ENCODE measurements at regions not wholly inside any gene's neighbourhood (a gene's known extent, or its start where the extent isn't known, plus 50 kb on each side); places are given as distances from the start of the nearest gene placed in this dataset.

DNA sequence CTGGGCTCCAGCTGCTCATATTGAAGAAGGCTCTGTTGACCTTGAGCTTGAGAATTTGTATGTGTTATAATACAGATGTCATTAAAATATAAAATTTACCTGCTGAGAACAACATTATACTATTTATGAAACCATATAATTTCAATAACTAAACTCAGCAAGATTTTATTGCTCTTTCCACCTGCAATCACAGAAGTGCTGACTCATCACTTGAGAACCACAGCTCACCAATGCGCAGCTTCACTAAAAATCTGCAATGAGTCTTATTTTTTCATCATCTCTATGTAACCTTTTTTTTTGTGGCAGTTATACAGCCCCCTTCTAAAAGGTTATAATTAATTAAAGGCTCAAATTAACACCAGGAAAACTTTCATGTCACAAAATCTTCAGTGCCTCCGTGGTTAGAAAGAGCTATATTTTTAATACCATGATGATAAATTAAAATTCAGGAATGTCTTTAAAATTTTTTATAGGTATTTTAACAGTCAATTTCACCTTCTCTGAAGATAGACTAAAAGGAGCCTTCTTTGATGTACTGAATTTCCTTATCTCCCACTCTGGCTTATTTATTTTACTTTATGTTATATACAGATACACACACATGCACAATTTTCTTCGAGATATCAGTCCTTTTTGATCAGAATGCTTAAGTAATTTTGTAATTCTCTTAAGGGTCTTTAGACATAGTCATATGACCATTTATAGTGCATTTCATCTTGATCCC lies 102.7 kb downstream of the EVX1 start:
- DNase-seq = no peak
- WGBS, 4 donors = 80 to 85% (median 82%) methylated on average over 3 of the region's 3 CpGs
- H3K27me3 ChIP-seq = no peaks in the 10 kb centered on the region
- TF ChIP-seq, protein P1, sequence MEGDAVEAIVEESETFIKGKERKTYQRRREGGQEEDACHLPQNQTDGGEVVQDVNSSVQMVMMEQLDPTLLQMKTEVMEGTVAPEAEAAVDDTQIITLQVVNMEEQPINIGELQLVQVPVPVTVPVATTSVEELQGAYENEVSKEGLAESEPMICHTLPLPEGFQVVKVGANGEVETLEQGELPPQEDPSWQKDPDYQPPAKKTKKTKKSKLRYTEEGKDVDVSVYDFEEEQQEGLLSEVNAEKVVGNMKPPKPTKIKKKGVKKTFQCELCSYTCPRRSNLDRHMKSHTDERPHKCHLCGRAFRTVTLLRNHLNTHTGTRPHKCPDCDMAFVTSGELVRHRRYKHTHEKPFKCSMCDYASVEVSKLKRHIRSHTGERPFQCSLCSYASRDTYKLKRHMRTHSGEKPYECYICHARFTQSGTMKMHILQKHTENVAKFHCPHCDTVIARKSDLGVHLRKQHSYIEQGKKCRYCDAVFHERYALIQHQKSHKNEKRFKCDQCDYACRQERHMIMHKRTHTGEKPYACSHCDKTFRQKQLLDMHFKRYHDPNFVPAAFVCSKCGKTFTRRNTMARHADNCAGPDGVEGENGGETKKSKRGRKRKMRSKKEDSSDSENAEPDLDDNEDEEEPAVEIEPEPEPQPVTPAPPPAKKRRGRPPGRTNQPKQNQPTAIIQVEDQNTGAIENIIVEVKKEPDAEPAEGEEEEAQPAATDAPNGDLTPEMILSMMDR (IDR thresholded peaks at IDR 0.05) = no peak
- no peak for TF ChIP-seq POLR2A (IDR thresholded peaks at IDR 0.05)
- H3K9me3 ChIP-seq (replicated peaks in 1 of 3) = no peaks in the 10 kb centered on the region
- peaks cover 0 to 11% of the 10 kb centered on the region in 2 donors for H3K4me1 ChIP-seq (replicated peaks in 1 of 2)
- no peaks in the 10 kb centered on the region for H3K36me3 ChIP-seq (replicated peaks in 1 of 2)
- intact Hi-C loops (cut with DNase I) = no loop called here
- no peak overlapping the region for H3K4me3 ChIP-seq
- H3K27ac ChIP-seq = no peak overlapping the region

DNA sequence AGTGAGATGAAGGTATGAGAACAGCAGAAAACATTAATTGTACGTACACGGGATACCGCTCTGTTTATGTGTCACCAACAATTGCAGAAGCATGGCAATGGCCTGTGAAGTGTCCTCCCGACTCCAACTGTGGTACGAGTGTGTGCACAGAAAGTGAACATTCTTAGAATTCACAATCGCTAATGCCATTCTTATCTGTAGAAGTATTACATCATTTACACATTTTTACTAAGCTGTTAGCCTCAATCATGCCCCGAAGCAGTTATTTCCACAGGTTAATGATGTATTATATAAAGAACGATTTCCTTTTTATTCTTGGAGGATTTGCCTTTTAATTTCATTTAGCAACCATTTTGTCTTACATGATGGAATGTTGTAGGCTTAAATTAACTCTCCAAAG lies 103.4 kb downstream of the EVX1 start:
- no peak overlapping the region for H3K4me3 ChIP-seq
- 85 to 88% (median 87%) methylated on average over 8 of the region's 8 CpGs for WGBS, 4 donors
- intact Hi-C loops (cut with DNase I) = no loop called here
- no peaks in the 10 kb centered on the region for H3K36me3 ChIP-seq (replicated peaks in 1 of 2)
- DNase-seq = no peak
- no peak overlapping the region for H3K27ac ChIP-seq
- TF ChIP-seq POLR2A (IDR thresholded peaks at IDR 0.05) = no peak
- TF ChIP-seq, protein P1 (IDR thresholded peaks at IDR 0.05) = no peak
- H3K9me3 ChIP-seq (replicated peaks in 1 of 3) = no peaks in the 10 kb centered on the region
- peaks cover 0 to 11% of the 10 kb centered on the region in 2 donors for H3K4me1 ChIP-seq (replicated peaks in 1 of 2)
- H3K27me3 ChIP-seq = no peaks in the 10 kb centered on the region

DNA sequence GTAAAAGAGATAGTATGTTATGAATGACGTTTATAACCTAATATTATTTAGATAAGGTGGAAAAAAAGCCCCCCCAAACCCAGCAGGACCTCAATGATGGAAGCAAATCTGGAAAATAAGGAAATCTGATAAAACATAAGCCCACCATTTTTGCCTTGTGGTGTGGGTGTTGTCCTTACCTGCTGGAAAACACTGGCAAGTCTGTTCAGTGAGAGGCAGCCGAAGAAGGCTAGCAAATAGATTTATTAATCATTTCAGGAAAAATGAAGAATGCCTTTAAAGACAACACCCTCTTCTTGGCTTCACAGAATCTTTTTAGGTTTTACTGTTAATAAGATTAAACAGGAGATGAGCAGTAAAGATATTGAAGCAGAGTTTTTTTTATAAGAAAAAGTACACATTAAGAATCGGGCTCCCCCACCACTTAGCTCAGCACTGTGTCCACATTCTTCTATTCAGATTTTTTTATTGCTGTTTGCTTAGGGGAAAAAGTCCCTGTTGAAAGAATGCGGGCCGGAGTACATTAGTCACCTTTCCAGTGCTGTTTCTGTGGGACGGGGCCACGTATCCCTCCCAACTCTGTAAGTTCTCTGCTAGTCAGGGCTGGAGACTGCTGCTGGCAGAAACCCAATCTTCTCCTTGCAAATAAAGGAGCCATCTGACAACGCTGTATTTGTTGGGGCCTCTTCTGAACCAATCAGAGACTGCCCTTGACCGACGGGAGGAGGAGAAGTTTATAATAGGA lies 104.1 kb downstream of the EVX1 start:
- H3K36me3 ChIP-seq (replicated peaks in 1 of 2) = no peaks in the 10 kb centered on the region
- 42 to 52% (median 45%) methylated on average over 10 of the region's 10 CpGs for WGBS, 4 donors
- H3K4me1 ChIP-seq (replicated peaks in 1 of 2) = peaks cover 0 to 11% of the 10 kb centered on the region in 2 donors
- TF ChIP-seq, protein P1 (IDR thresholded peaks at IDR 0.05) = no peak
- no peak for TF ChIP-seq POLR2A (IDR thresholded peaks at IDR 0.05)
- peak overlapping the region in 1 of 5 donors; percentile 50 for H3K27ac ChIP-seq
- no peaks in the 10 kb centered on the region for H3K27me3 ChIP-seq
- no peak overlapping the region for H3K4me3 ChIP-seq
- no peaks in the 10 kb centered on the region for H3K9me3 ChIP-seq (replicated peaks in 1 of 3)
- intact Hi-C loops (cut with DNase I) = no loop called here
- peak; percentile 48 to 88 (median 74) for DNase-seq

DNA sequence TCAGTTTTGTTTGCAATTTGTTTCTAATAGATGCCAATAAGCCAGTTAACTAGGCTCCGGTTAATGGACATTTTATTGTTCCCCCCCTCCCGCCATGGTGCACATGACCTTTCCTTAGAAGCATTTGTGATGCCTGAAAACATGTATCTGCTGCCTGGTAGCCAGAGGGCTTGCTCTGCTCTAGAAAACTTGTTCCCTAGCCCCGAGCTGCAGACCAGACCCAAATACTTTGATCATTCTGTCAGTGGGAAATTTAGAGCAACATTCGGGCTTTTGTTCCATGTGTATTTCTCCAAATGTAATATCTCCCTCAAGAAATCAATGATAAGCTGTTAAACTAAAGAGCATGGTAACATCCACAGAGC lies 104.7 kb downstream of the EVX1 start:
- no peaks in the 10 kb centered on the region for H3K9me3 ChIP-seq (replicated peaks in 1 of 3)
- TF ChIP-seq, protein P1 (IDR thresholded peaks at IDR 0.05) = no peak
- TF ChIP-seq POLR2A (IDR thresholded peaks at IDR 0.05) = no peak
- H3K27me3 ChIP-seq = no peaks in the 10 kb centered on the region
- H3K4me3 ChIP-seq = no peak overlapping the region
- no peaks in the 10 kb centered on the region for H3K36me3 ChIP-seq (replicated peaks in 1 of 2)
- WGBS, 4 donors = 54 to 73% (median 55%) methylated on average over 4 of the region's 4 CpGs
- H3K4me1 ChIP-seq (replicated peaks in 1 of 2) = peaks cover 0 to 11% of the 10 kb centered on the region in 2 donors
- no peak for DNase-seq
- H3K27ac ChIP-seq = peak overlapping the region in 1 of 5 donors; percentile 50
- intact Hi-C loops (cut with DNase I) = no loop called here

All from adrenal gland (tissue), 9 donors.